ENCODE measurements at regions not wholly inside any gene's neighbourhood (a gene's known extent, or its start where the extent isn't known, plus 50 kb on each side); places are given as distances from the start of the nearest gene placed in this dataset.
"Not testable (repeated sequence)": the region's sequence is repeated elsewhere in the genome, so short reads cannot be mapped to it uniquely, and the experiment has no call there.

DNA sequence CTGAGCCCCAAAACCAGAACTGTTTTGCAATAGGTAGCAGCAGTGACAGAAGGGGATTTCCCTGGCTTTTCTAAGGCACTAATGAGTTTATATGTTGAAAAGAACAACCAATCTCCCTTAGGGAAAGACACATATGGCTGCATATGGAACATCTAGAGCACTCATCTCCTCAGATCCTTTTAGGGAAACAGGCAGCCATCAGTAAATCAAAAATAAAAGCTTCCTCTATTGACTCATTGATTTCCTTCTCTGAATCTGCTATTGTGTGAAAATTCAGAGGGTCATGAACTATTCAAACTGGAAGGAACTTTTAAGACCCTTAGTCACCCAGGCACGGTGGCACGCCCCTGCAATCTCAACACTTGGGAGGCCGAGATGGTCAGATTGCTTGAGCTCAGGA is 110.9 kb upstream of the NANOS1 start:
- FAIRE-seq = no peak

DNA sequence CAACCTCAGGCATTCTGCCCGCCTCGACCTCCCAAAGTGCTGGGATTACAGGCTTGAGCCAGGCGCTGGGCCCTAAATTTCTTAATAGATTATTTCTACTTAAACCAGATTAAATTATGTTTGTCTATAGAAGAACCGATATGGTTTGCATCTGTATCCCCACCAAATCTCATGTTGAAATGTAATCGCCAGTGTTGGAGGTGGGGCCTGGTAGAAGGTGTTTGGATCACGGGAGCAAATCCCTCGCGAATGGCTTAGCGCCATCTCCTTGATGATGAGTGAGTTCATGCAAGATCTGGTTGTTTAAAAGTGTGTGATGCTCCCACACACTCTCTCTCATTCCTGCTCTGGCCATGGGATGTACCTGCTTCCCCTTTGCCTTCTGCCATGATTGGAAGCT is 109.3 kb upstream of the NANOS1 start:
- no peak for FAIRE-seq

DNA sequence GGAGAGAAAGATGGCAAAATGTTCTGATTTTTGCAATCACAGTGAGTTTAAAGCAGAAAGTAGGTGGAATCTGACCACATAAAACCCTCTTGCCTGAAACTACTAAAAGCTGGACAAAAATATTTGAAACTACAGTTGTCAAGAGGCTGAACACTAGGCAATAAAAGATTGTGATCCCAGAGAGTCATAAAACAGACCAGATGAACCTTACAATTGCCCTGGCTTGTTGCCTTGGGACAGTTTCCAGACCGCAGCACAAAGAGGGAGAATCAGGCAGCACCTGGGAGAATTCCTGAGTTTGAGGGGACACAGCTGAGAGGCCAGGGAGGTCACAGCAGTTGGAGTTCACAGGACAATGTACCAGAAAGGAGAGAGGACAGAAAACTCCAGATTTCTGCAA is 107.3 kb upstream of the NANOS1 start:
- FAIRE-seq = no peak

DNA sequence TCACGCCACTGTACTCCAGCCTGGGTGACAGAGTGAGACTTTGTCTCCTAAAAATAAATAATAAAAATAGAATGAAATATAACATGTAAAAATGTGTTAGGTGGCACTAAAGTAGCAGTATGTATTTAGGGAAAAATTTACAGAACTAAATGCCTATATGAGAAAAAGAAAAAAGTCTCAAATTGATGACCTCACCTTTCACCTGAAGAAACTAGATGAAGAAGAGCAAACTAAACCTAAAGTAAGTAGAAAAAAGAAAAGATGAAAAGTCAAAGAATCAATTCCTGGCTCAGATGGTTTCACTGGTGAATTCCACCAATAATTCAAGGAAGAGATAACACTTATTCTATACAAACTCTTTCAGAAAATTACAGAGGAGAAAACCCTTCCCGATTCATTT is 106.5 kb upstream of the NANOS1 start:
- no peak for FAIRE-seq

DNA sequence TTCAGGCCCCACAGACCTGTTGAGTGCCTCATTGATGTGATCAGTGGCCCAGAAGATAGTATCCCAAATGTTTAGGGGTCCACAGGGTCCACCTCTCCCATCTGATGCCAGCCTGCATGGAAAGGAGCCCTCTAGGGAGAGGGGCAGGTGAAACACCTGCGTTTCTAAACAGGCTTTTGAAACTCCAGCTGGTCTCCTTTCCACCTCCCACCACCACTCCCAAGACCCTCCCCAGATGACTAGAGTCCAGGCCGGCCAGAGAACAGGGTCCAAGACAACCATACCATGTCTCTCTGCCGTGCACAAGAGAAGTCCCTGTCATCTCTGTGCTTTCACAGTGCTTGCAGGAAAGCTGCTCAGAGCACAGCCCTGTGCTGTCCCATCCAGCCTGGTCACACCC is 105.0 kb upstream of the NANOS1 start:
- no peak for FAIRE-seq

DNA sequence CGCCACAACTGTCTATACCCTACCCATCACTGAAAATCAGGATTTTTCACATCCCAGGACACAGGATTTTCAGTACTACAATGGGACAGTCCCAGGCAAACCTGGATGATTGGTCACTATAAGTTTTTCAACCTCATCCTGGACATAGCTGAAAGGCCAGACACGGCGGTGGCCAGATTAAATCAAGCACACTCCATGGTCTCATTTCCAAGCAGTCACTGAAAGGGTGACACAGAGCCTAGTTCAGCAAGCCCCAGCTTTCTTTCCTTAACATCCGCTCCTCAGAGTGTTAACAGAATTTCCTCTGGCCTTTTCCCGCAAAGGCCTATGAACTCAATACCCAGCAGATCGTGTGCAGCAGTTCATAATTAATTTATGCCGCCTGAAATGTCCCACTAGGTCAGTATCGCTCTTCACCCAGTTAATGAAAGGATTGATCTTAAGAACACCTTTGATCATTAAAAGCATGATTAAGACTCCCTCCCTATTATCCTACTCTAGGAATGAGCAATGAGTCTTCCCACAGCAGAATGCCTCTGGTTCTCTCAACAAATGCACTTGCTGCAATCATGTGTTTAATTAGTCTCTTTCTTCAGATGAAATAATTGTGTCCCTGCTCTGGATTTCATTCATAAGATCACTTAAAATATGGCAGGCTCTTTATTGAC is 104.0 kb upstream of the NANOS1 start:
- FAIRE-seq = no peak

DNA sequence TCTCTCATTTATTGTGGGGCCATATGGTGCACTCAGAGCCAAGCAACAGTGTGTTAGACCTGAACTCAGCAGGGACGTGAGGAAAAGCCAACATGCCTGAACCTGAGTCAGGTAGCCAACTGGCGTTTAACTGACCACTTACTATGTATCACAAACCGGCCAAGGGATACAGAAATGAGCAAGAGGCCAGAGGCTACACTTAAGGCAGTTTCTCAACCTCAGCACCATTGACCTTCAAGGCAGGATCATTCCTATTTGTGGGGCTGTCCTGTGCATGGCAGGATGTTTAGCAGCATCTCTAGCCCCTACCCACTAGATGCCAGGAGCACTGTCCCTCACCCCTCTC is 103.5 kb upstream of the NANOS1 start:
- FAIRE-seq = no peak

DNA sequence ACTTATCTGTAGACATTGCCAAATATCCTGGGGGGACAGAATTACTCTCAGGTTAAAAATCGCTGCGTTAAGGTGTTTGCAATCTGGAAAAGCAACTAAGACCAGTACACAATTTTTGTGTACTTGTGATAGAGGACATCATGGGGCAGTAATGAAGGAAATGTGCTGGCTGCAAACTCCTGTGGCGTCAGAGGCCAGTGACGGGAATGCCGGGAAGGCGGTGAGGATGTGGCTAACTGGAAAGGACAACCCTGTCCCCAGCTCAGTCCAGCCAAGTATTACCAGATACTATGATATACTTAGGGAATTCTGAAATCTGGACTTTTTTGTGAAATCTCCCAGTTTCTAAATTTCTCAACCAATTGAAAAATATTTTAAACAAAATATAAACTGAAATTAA is 103.1 kb upstream of the NANOS1 start:
- no peak for FAIRE-seq

DNA sequence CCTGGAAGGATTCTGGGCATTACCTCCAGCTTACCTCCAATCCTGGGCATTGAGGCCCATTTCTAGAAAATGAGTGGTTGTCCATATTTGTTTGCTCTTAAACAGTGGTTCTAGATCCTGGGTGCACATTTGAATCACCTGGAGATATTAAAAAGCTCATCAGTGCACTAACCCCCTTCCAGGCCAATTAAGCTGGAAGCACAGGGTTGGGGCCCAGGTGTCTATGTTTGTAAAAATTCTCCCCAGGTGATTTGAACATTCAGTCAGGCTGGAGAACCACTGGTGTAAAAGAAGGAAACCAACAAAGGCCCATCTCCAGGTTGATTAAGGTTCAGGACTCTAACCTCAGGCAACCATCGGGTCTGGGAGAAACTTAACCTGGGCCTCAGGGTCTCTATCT is 102.6 kb upstream of the NANOS1 start:
- FAIRE-seq = no peak

DNA sequence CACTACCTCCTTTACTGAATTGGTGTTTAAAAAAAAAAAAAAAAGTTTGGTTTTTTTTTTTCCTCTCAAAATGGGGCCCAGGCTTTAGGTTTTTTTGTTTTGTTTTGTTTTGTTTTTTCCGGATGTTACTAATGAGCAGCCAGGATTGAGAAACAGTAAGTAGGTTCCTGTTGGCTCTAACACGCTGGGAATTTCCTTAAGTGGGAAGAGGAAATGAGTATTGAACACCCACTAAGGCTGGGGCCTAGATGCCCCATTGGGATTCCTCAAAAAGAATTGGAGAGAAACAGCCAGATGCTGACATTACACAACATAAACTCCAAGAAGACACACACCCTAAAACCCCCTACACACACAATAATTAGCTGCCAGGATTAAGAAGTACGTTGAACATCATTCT is 102.2 kb upstream of the NANOS1 start:
- FAIRE-seq = no peak

DNA sequence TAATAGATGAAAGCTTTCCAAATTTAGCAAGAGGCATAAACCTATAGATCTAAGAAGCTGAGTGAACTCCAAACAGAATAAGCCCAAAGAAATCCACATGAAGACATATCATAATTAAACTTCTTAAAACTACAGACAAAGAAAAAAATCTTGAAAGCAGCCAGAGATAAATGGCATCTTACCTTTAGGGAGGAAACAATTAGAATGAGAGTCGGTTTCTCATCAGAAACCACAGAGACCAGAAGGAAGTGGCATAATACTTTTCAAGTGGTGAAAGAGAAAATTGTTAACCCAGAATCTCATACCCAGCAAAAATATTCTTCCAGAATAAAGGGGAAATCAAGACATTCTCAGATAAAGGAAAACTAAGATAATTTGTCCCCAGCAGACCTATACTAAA is 98.9 kb upstream of the NANOS1 start:
- no peak for FAIRE-seq

DNA sequence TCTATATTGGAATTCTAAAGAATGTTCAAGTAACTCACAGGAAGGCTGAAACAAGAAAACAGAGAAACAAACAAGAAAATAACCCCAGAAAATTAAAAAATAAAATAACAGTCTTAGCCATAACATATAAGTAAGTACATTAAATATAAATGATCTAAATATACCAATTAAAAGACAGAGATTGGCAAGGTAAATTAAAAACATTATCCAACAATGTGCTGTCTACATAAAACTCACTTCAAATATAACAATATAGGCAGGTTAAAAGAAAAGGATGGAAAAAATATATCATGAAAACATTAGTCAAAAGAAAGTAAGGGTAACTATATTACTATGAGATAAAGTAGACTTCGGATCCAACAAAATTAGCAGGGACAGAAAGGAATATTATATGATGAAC is 98.1 kb upstream of the NANOS1 start:
- no peak for FAIRE-seq

DNA sequence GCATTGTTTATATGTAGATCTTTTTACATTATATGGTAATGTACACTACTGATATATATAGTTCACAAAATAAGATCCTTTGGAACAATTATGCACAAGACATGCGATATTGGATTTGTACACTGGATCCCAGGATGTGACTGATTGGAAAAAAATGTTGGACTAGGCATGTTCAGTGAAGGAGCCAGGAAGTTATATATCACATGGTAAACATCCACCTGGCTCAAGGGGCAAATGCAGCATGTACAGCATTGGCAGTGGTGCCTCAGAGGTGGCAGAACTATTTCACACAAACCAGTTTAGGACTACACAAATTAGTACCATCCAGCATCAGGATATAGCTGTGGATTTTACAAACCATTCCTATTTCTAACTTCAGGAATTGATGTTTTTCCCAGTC is 97.4 kb upstream of the NANOS1 start:
- not testable (repeated sequence) for FAIRE-seq

DNA sequence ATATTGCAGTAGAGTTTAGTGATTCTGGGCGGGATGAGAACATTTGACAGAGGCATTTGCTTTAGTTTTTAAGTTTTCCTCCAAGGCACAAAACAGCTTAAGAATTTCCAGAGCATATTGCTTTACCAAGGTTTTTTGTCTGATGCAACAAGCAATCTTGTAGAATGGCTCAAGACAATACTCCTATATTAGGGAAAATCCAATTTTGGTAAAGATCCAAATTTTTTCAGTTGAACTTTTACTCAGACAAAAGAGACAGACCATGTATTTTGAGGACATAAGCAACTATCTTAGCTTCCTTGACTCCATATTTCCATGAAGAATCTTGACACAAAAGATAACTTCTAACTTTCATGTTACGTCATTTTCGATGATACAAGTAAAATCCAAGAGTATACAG is 92.3 kb upstream of the NANOS1 start:
- no peak for FAIRE-seq

DNA sequence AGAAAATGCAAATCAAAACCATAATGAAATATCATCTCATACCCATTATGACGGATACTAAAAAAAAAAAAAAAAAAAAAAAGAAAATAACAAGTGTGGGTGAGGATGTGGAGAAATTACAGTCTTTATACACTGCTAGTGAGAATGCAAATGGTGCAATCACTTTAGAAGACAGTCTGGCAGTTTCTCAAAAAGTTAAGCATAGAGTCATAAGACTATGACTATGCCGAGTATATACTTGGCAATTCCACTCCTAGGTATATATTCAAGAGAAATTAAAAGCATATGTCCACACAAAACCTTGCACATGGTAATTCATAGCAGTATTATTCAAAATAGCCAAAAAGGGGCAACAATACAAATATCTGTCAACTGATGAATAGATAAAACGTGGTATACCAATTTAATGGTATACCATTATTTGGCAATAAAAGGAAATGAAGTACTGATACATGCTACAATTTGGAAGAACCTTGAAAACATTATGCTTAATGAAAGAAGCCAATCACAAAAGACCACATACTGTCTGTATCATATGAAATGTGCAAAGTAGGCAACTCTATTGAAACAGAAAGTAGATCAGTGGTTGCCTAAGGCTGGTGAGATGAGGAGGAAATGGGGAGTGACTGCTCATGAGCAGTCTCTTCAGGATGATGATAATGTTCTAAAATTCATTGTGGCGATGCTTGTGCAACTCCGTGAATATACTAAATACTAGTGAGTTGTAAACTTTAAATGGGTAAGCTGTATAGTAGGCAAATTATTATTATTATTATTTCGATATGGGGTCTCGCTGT is 90.1 kb upstream of the NANOS1 start:
- FAIRE-seq = no peak

DNA sequence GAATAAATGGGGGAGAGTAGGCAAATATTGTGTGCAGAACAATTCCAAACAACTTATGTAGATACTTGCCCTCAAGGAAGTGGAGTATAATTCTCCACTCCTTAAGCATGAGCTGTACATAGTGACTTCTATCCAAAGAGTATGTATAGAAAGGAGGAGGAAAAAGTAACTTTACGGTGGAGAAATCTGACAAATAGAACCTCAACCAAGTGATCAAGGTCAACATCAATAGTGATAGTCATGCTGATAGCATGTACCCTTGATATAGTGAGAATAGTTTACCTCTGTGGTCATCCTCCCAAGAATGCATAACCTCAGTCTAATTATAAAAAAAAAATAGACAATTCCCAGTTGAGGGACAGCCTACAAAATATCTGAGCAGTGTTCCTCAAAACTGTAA is 89.1 kb upstream of the NANOS1 start:
- no peak for FAIRE-seq

DNA sequence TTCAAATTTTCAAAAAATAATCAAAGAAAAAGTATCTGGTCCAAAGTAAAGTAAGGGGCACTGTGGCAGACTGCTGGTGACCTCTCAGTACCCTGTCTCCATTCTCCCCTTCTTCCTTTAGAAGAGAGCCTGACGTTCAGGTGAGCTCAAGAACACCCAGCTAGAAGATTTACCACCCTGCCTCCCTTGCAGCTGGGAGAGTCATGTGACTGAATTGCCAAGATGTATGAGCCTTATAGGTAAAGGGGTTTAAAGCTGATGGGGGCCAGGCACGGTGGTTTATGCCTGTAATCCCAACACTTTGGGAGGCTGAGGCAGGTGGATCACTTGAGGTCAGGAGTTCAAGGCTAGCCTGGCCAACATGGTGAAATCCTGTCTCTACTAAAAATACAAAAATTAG is 86.3 kb upstream of the NANOS1 start:
- no peak for FAIRE-seq

DNA sequence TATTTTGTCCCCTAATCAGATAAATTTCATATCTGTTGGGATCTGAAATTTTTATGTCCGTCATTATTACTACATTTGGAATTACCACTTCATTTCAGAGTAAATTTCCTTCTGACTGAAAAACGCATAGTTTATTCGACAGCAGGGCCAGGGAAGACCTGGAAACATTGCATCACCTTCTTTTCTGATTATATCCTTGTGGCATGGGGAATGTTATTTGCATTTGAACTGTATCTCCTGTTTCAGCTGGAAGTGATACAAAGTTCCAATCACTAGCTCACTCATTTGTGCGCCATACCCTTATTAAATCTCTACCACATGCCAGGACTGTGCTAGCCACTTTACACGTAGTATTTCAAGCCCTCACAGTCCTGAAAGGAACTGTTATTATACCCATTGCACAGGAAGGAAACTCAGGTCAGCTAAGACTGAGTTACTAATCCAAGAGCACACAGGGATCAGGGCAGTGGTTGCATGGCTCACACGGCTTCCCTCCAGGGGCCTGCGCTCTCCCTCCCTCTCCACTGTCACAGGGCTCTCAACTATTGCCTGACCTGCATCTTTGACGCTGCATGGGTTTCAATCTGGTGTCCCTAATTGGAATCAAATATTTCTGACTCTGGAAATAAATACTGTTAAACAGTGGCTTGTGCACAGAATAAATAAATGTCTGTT is 84.4 kb upstream of the NANOS1 start:
- no peak for FAIRE-seq

DNA sequence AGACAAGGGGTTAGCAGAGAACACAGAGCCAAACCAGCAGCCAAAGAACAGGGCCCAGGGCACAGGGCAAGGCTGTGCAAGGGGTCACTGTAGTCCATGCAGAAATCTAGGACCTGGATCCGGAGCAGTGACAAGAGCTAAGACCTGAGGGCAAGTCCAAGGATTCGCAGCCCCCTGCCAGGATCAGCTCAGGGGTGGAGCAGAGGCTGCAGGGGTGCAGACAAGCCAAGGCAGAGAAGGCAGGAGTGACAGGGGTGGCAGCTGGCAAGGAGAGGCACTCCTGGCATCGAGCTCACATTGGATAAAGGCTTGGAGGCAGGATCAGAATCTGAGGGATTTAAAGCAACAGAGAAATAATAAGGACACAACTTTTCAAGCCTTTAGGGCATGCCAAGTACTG is 80.7 kb upstream of the NANOS1 start:
- no peak for FAIRE-seq

DNA sequence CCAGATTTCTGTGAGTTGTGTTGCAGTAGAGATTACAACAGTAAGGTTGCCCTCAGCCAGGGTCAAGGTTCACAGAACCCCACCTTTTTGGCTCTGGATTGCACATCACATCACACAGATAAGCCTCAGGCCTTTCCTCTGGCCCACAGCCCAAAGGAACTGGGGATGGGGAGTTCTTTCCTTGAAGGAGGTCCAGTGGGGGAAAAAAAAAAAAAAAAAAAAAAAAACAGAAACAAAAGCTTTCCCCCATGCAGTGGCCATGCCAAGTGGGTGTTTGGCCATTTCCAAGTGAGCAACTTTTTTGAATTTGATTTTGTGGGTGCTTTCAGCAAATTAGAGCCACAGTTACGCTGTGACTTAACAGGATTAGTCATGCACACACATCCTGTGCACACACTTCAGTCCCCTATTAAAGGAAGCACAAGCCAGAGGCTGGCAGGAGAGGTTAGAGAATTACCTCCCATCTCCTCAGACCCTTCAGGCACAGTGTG is 79.3 kb upstream of the NANOS1 start:
- FAIRE-seq = no peak

DNA sequence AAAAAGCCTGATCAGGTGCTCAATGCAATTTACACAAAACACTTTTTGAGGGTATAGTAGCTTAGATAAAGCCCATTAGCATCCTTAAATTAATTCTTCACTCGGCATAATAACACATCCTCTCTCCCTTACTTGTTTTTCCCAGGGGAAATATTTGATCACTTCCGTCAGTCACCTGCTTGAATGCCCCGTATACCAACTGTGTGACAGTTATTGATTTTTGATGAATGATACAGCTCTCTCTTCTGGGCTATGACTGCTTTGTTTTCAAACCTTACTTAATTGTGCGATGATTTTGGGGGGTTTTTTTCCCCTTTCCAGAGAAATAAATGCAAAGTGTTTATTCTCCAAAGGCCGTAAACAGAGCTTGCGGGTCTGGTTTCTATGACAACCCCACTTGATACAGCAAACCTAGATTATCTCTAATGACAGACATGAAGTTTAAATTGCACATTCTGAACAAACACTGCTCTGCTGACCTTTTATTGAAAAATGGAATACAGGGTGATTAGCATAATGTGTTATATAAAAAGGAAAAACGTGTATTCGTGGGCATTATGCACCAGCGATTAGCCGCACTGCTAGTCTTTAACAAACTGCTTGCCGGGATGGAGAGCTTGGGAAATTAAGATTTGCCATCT is 78.4 kb upstream of the NANOS1 start:
- FAIRE-seq = no peak

DNA sequence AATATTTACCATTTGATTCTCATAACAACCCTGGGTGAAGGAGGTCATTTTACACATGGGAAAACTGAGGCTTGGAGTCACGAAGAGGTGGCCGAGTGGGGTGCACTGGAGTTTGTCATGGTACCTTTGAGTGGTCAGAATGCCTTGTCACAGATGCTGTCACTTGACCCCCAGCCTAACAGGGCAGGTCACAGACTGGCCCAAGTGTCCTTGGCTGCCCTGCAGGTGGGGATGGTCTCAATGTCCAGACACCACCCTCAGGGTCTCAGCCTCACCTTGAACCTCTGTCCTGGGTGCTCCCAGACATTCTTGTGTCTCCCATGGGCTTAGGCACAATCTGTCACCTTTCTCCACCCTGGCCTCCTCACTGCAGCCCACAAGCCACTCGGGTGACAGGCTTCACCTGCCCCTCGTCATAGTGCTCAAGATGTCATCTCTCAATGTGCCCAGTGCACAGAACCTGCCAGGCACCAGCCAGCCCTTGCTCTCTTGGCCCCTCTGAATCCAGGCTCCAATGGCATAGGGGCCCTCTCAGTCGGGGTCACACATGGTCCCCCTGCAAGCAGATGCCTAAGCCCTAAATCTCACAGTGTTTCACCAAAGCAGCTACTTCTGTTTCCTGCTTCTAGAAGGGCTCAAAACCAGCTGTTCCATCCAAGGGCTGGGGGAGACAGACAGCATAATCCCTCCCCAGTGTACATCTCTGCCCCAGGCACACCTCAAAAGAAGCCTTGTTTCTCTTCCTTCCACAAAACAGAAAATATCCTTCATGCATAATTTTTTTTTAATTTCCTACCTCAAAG is 76.8 kb upstream of the NANOS1 start:
- FAIRE-seq = no peak

Measured in G401.6 (cell line).